Endothelial cell of umbilical vein (primary cell): ENCODE measurements at regions not wholly inside any gene's neighbourhood (a gene's known extent, or its start where the extent isn't known, plus 50 kb on each side); places are given as distances from the start of the nearest gene placed in this dataset.

Source experiments
- BruUV-seq: library from RNA; stranded (reverse); fragments of 400-500 nt; replicated peaks from 2 replicates; lab custom pipeline; 2021; lab: Mats Ljungman, UMichigan
- CTCF ChIA-PET: fragments of 300-600, 350-600 bp; sonication (Branson Sonifier 250); formaldehyde crosslinking; loops from one replicate; lab custom pipeline; 2021; ENCODE audit warnings: antibody characterized with exemption, inconsistent platforms; lab: Charles Lee
- POLR2A ChIA-PET: fragments of 300-600, 350-600 bp; sonication (Branson Sonifier 250); formaldehyde crosslinking; loops from one replicate; lab custom pipeline; 2021; ENCODE audit warnings: antibody characterized with exemption, inconsistent platforms; lab: Charles Lee
- DNase-seq: peaks from one replicate; pipeline ENCODE4 v3.0.0-alpha.2; 2011; ENCODE audit warnings: low read depth, low spot score
- FAIRE-seq: peaks from 2 replicates; lab custom pipeline; 2011; peaks lifted over from hg19 to GRCh38; lab: Jason Lieb, UNC
- H2AFZ ChIP-seq: 2 replicates; pipeline ENCODE4 v1.6.0; 2012; ENCODE audit warnings: low read depth, low read length, control low read depth, inconsistent platforms
- H3K27ac ChIP-seq: 2 replicates; pipeline ENCODE4 v1.5.1; 2011; ENCODE audit warnings: low read depth, mild to moderate bottlenecking, control low read depth, low read length, moderate library complexity; ENCODE audit not compliant: insufficient read depth
- H3K27me3 ChIP-seq, 2 experiments: 2 replicates each; pipeline versions ENCODE4 v1.6.0 to v1.6.1; 2011; ENCODE audit warnings: low read length in 2 of 2, mixed read lengths in 1 of 2; ENCODE audit not compliant: control insufficient read depth in 2 of 2, insufficient read depth in 2 of 2
- H3K36me3 ChIP-seq, 2 experiments: 2 replicates in 1 of 2; 3 replicates in 1 of 2; pipeline ENCODE4 v1.5.1; 2011; ENCODE audit warnings: low read length in 2 of 2, mild to moderate bottlenecking in 1 of 2, moderate library complexity in 1 of 2; ENCODE audit not compliant: control insufficient read depth in 2 of 2, insufficient read depth in 2 of 2; ENCODE audit errors: extremely low read depth in 1 of 2
- H3K4me1 ChIP-seq: 3 replicates; pipeline ENCODE4 v1.5.1; 2011; ENCODE audit warnings: mild to moderate bottlenecking, low read length; ENCODE audit not compliant: control insufficient read depth, insufficient read depth; ENCODE audit errors: extremely low read depth
- H3K4me2 ChIP-seq: 2 replicates; pipeline ENCODE4 v1.6.1; 2011; ENCODE audit warnings: low read length, control low read depth, mixed read lengths; ENCODE audit not compliant: insufficient read depth
- H3K4me3 ChIP-seq, 3 experiments: fragments of 200-600 bp in 1 of 3; sonication (generic), shearing (Covaris generic) in 1 of 3; replicated peaks in 1 of 3; 2 replicates each; pipeline ENCODE4 v1.5.1; 2011 to 2016; ENCODE audit warnings: control low read depth in 3 of 3, low read length in 3 of 3, mild to moderate bottlenecking in 2 of 3, inconsistent platforms in 1 of 3, low read depth in 1 of 3, moderate library complexity in 1 of 3; ENCODE audit not compliant: insufficient read depth in 1 of 3
- H3K79me2 ChIP-seq: 2 replicates; pipeline ENCODE4 v1.6.0; 2012; ENCODE audit warnings: low read length, inconsistent platforms; ENCODE audit not compliant: control insufficient read depth, insufficient read depth
- H3K9ac ChIP-seq: replicated peaks from 2 replicates; pipeline ENCODE3; 2011; ENCODE audit warnings: low read length, control low read depth; ENCODE audit not compliant: insufficient read depth; ENCODE audit errors: extremely low read depth
- H3K9me1 ChIP-seq: replicated peaks from 3 replicates; pipeline ENCODE4 v1.6.0; 2011; ENCODE audit warnings: mild to moderate bottlenecking, low read length; ENCODE audit not compliant: control insufficient read depth, insufficient read depth; ENCODE audit errors: extremely low read depth
- H3K9me3 ChIP-seq: replicated peaks from 2 replicates; pipeline ENCODE4 v1.5.1; 2012; ENCODE audit warnings: low read length, inconsistent platforms; ENCODE audit not compliant: control insufficient read depth, insufficient read depth
- H4K20me1 ChIP-seq: replicated peaks from 2 replicates; pipeline ENCODE3; 2011; ENCODE audit warnings: mild to moderate bottlenecking, low read length; ENCODE audit not compliant: control insufficient read depth, insufficient read depth; ENCODE audit errors: extremely low read depth
- EZH2 ChIP-seq: IDR thresholded peaks from 2 replicates; pipeline ENCODE4 v1.6.1; 2012; ENCODE audit warnings: borderline replicate concordance, low read depth, mild to moderate bottlenecking, moderate library complexity, low read length, inconsistent platforms; ENCODE audit not compliant: severe bottlenecking
- FOS ChIP-seq: IDR thresholded peaks from 2 replicates; pipeline ENCODE4 v1.6.1; 2011; ENCODE audit warnings: mild to moderate bottlenecking, low read length, moderate library complexity, borderline replicate concordance; ENCODE audit not compliant: insufficient read depth
- GATA2 ChIP-seq: IDR thresholded peaks from 2 replicates; pipeline ENCODE4 v1.7.0; 2011; ENCODE audit warnings: low read depth, mild to moderate bottlenecking, moderate library complexity, mixed read lengths, low read length; ENCODE audit not compliant: insufficient read length, insufficient read depth
- JUN ChIP-seq: IDR thresholded peaks from 2 replicates; pipeline ENCODE4 v1.6.1; 2011; ENCODE audit warnings: borderline replicate concordance, low read depth; ENCODE audit not compliant: insufficient read length, insufficient read depth
- MYC ChIP-seq: IDR thresholded peaks from one replicate; pipeline ENCODE4 v1.6.1; 2011; ENCODE audit warnings: mild to moderate bottlenecking, low read depth, low read length
- POLR2A ChIP-seq: IDR thresholded peaks from 2 replicates; pipeline ENCODE4 v1.6.1; 2012; ENCODE audit warnings: low read depth, mild to moderate bottlenecking, control low read depth, low read length
- POLR2AphosphoS5 ChIP-seq: IDR thresholded peaks from 2 replicates; pipeline ENCODE4 v1.6.1; 2012; ENCODE audit warnings: low read depth, mild to moderate bottlenecking, control low read depth, low read length, moderate library complexity; ENCODE audit not compliant: insufficient read depth
- dilution Hi-C: fragments of 300-500 bp; cut with MboI; formaldehyde crosslinking; loops from one replicate; pipeline ENCODE4 v1.15.0; 2019; ENCODE audit warnings: low sequenced_read_pairs; ENCODE audit not compliant: extremely low pct_ligation_motif_present
- intact Hi-C: fragments of 100-400 bp; cut with micrococcal nuclease; formaldehyde crosslinking; loops from one replicate; pipeline ENCODE4 v1.10.0; 2022
- TF ChIP-seq, protein P1 (sequence below), 2 donors: IDR thresholded peaks; 1 replicate in 1 of 2; 2 replicates in 1 of 2; pipeline ENCODE4 v1.5.1; 2011; ENCODE audit warnings: low read length in 2 of 2, mild to moderate bottlenecking in 2 of 2, moderate library complexity in 2 of 2, control low read depth in 1 of 2, inconsistent platforms in 1 of 2, low read depth in 1 of 2; ENCODE audit not compliant: insufficient read depth in 1 of 2; ENCODE audit errors: extremely low read depth in 1 of 2
- TF ChIP-seq, protein P2 (sequence below): IDR thresholded peaks from 2 replicates; pipeline ENCODE4 v1.6.1; 2011; ENCODE audit not compliant: insufficient read depth, insufficient read length

DNA sequence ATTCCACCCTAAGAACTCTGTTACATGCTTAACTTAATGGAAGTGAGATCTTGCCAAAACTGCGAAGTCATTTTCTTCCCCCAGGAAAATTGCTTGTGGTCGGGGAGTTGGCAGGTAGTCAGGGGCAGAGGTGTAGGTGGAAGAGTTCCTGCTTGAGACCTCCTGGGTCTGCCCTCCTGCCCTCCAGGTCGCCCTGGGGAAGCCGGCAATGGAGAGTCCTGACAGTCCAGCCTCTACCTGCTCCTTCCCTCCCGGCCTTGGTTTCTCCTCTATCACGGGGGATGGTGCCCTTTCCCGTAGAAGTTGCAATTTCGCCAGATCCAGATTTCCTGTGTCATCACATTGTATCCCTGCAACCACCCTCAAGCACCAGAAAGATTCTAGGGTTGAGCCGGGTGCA, 463.8 kb downstream of the MATN1 start:
- Histone ChIP-seq H3K79me2 (no peaks in the 10 kb centered on the region), H3K4me2 (no peak overlapping the region), H3K27me3 (no peaks in the 10 kb centered on the region), H3K9me1 (no peaks in the 10 kb centered on the region), H3K27ac (no peak overlapping the region), H2AFZ (no peak overlapping the region), H3K9me3 (no peaks in the 10 kb centered on the region), H3K4me1 (no peaks in the 10 kb centered on the region), H3K4me3 (no peak overlapping the region), H3K9ac (no peak overlapping the region), H4K20me1 (no peaks in the 10 kb centered on the region), H3K36me3 (no peaks in the 10 kb centered on the region)
- TF ChIP-seq POLR2A (no peak), POLR2AphosphoS5 (no peak), MYC (no peak), JUN (no peak), GATA2 (no peak), FOS (no peak), EZH2 (no peak)
- TF ChIP-seq, protein P1, sequence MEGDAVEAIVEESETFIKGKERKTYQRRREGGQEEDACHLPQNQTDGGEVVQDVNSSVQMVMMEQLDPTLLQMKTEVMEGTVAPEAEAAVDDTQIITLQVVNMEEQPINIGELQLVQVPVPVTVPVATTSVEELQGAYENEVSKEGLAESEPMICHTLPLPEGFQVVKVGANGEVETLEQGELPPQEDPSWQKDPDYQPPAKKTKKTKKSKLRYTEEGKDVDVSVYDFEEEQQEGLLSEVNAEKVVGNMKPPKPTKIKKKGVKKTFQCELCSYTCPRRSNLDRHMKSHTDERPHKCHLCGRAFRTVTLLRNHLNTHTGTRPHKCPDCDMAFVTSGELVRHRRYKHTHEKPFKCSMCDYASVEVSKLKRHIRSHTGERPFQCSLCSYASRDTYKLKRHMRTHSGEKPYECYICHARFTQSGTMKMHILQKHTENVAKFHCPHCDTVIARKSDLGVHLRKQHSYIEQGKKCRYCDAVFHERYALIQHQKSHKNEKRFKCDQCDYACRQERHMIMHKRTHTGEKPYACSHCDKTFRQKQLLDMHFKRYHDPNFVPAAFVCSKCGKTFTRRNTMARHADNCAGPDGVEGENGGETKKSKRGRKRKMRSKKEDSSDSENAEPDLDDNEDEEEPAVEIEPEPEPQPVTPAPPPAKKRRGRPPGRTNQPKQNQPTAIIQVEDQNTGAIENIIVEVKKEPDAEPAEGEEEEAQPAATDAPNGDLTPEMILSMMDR (IDR thresholded peaks at IDR 0.05; ENCODE audit: extremely low read depth in 1 of 2, insufficient read depth in 1 of 2, low read depth in 1 of 2, low read length in 2 of 2): no peak
- TF ChIP-seq, protein P2, sequence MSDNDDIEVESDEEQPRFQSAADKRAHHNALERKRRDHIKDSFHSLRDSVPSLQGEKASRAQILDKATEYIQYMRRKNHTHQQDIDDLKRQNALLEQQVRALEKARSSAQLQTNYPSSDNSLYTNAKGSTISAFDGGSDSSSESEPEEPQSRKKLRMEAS: no peak
- CTCF ChIA-PET: no interaction called here
- intact Hi-C loops (no loop called here), dilution Hi-C loops (no loop called here)
- BruUV-seq: no TSS peak
- POLR2A ChIA-PET: no interaction called here
- no peak for FAIRE-seq
- DNase-seq: no peak
